H1 (cell line): ENCODE measurements at regions not wholly inside any gene's neighbourhood (a gene's known extent, or its start where the extent isn't known, plus 50 kb on each side); places are given as distances from the start of the nearest gene placed in this dataset.

Experiments used
- CTCF ChIA-PET: fragments of 300-600 bp; sonication (Branson Sonifier 250); formaldehyde crosslinking; loops from one replicate; lab custom pipeline; 2021; ENCODE audit not compliant: partially characterized antibody; lab: Charles Lee
- POLR2A ChIA-PET: fragments of 300-600 bp; sonication (Branson Sonifier 250); formaldehyde crosslinking; loops from one replicate; lab custom pipeline; 2021; ENCODE audit warnings: inconsistent platforms; ENCODE audit not compliant: partially characterized antibody; lab: Charles Lee
- DNase-seq, 2 experiments: peaks; one replicate each; pipeline versions ENCODE4 v3.0.0 to v3.0.0-alpha.2; 2010 to 2022; ENCODE audit warnings: low spot score in 2 of 2, low read depth in 1 of 2, mixed read lengths in 1 of 2
- FAIRE-seq: peaks from 2 replicates; lab custom pipeline; 2011; peaks lifted over from hg19 to GRCh38; lab: Jason Lieb, UNC
- H2AFZ ChIP-seq: 2 replicates; pipeline ENCODE4 v1.8.1; 2012; ENCODE audit warnings: low read length, inconsistent platforms
- H2AK5ac ChIP-seq: 2 replicates; pipeline ENCODE4 v1.6.1; 2013; ENCODE audit warnings: low read depth, low read length
- H2BK120ac ChIP-seq: replicated peaks from 2 replicates; pipeline ENCODE3; 2013; ENCODE audit warnings: low read depth, low read length, inconsistent platforms
- H2BK12ac ChIP-seq: 2 replicates; pipeline ENCODE4 v1.6.1; 2013; ENCODE audit warnings: low read depth, low read length
- H2BK15ac ChIP-seq: 2 replicates; pipeline ENCODE4 v1.6.1; 2013; ENCODE audit warnings: low read length
- H2BK20ac ChIP-seq: 2 replicates; pipeline ENCODE4 v1.6.1; 2013; ENCODE audit warnings: low read length
- H2BK5ac ChIP-seq: 2 replicates; pipeline ENCODE4 v1.6.1; 2013; ENCODE audit warnings: low read depth, low read length
- H3K14ac ChIP-seq: 2 replicates; pipeline ENCODE4 v1.6.1; 2013; ENCODE audit warnings: inconsistent platforms; ENCODE audit not compliant: insufficient read length
- H3K18ac ChIP-seq: 2 replicates; pipeline ENCODE4 v1.6.1; 2013; ENCODE audit warnings: low read length; ENCODE audit errors: extremely low read depth
- H3K23ac ChIP-seq: 2 replicates; pipeline ENCODE4 v1.6.1; 2013; ENCODE audit warnings: inconsistent platforms; ENCODE audit not compliant: insufficient read length
- H3K23me2 ChIP-seq: 2 replicates; pipeline ENCODE4 v1.6.1; 2013; ENCODE audit warnings: low read depth, low read length
- H3K27ac ChIP-seq: 2 replicates; pipeline ENCODE4 v1.6.1; 2011; ENCODE audit warnings: low read depth, low read length, inconsistent platforms
- H3K27me3 ChIP-seq, 4 experiments: replicated peaks in 1 of 4; 1 replicate in 1 of 4; 2 replicates in 3 of 4; pipeline versions ENCODE4 v1.6.1 to v1.8.1; 2011 to 2013; ENCODE audit warnings: low read length in 3 of 4, mild to moderate bottlenecking in 3 of 4, inconsistent platforms in 2 of 4, mixed read lengths in 2 of 4, moderate library complexity in 1 of 4; ENCODE audit not compliant: control insufficient read depth in 3 of 4, insufficient read depth in 3 of 4; ENCODE audit errors: extremely low read depth in 1 of 4
- H3K36me3 ChIP-seq, 4 experiments: 2 replicates each; pipeline versions ENCODE4 v1.6.1 to v1.8.1; 2011 to 2013; ENCODE audit warnings: mild to moderate bottlenecking in 4 of 4, low read length in 3 of 4, moderate library complexity in 2 of 4, control low read depth in 1 of 4, inconsistent platforms in 1 of 4; ENCODE audit not compliant: insufficient read depth in 4 of 4, control insufficient read depth in 2 of 4
- H3K4ac ChIP-seq: replicated peaks from 2 replicates; pipeline ENCODE3; 2013; ENCODE audit warnings: low read length, low read depth, mixed read lengths, inconsistent platforms; ENCODE audit not compliant: insufficient read length
- H3K4me1 ChIP-seq, 4 experiments: replicated peaks in 1 of 4; 1 replicate in 1 of 4; 2 replicates in 3 of 4; pipeline versions ENCODE4 v1.6.1 to v1.8.1; 2011 to 2013; ENCODE audit warnings: low read length in 3 of 4, inconsistent platforms in 2 of 4, mixed read lengths in 1 of 4; ENCODE audit not compliant: insufficient read depth in 4 of 4, control insufficient read depth in 3 of 4
- H3K4me2 ChIP-seq, 2 experiments: 2 replicates each; pipeline versions ENCODE4 v1.6.1 to v1.8.1; 2011 to 2013; ENCODE audit warnings: low read depth in 2 of 2, low read length in 2 of 2, control low read depth in 1 of 2, inconsistent platforms in 1 of 2, mild to moderate bottlenecking in 1 of 2; ENCODE audit not compliant: insufficient read depth in 1 of 2
- H3K4me3 ChIP-seq, 4 experiments: fragments of 200-600, 300-600 bp in 1 of 4; sonication (generic), shearing (Covaris generic), sonication (Bioruptor Twin) in 1 of 4; 2 replicates each; pipeline versions ENCODE4 v1.5.1 to v1.8.1; 2011 to 2016; ENCODE audit warnings: low read length in 4 of 4, low read depth in 3 of 4, control low read depth in 2 of 4, inconsistent platforms in 2 of 4, mild to moderate bottlenecking in 2 of 4, mixed read lengths in 1 of 4, moderate library complexity in 1 of 4; ENCODE audit not compliant: insufficient read depth in 2 of 4; ENCODE audit errors: extremely low read depth in 1 of 4
- H3K56ac ChIP-seq: replicated peaks from 2 replicates; pipeline ENCODE3; 2013; ENCODE audit warnings: low read depth, mild to moderate bottlenecking, mixed read lengths, low read length, inconsistent platforms; ENCODE audit not compliant: insufficient read length
- H3K79me1 ChIP-seq: 2 replicates; pipeline ENCODE4 v1.6.1; 2013; ENCODE audit warnings: low read depth, low read length, control low read depth
- H3K79me2 ChIP-seq, 2 experiments: 2 replicates each; pipeline versions ENCODE4 v1.6.1 to v1.8.1; 2012 to 2013; ENCODE audit warnings: low read length in 2 of 2, mild to moderate bottlenecking in 2 of 2, inconsistent platforms in 1 of 2; ENCODE audit not compliant: insufficient read depth in 2 of 2, control insufficient read depth in 1 of 2
- H3K9ac ChIP-seq, 4 experiments: replicated peaks in 1 of 4; 1 replicate in 1 of 4; 2 replicates in 3 of 4; pipeline versions ENCODE4 v1.6.1 to v1.8.1; 2011 to 2013; ENCODE audit warnings: low read depth in 3 of 4, low read length in 3 of 4, control low read depth in 2 of 4, mild to moderate bottlenecking in 2 of 4, moderate library complexity in 2 of 4, inconsistent platforms in 1 of 4; ENCODE audit errors: extremely low read depth in 1 of 4
- H3K9me3 ChIP-seq, 2 experiments: 2 replicates each; pipeline versions ENCODE4 v1.6.1 to v1.8.1; 2012 to 2013; ENCODE audit warnings: mild to moderate bottlenecking in 2 of 2, moderate library complexity in 2 of 2, control low read depth in 1 of 2, inconsistent platforms in 1 of 2, low read depth in 1 of 2, low read length in 1 of 2, mixed read lengths in 1 of 2; ENCODE audit not compliant: insufficient read depth in 2 of 2
- H4K20me1 ChIP-seq, 2 experiments: replicated peaks in 1 of 2; 2 replicates each; pipeline versions ENCODE3 to v1.8.1; 2011 to 2013; ENCODE audit warnings: inconsistent platforms in 2 of 2, low read length in 2 of 2, mild to moderate bottlenecking in 1 of 2; ENCODE audit not compliant: insufficient read depth in 2 of 2, control insufficient read depth in 1 of 2
- H4K5ac ChIP-seq: 2 replicates; pipeline ENCODE4 v1.6.1; 2013; ENCODE audit warnings: low read length, low read depth, mixed read lengths, inconsistent platforms; ENCODE audit not compliant: insufficient read length
- H4K8ac ChIP-seq: 2 replicates; pipeline ENCODE4 v1.8.0; 2013; ENCODE audit warnings: mild to moderate bottlenecking, moderate library complexity, low read length, inconsistent platforms; ENCODE audit not compliant: insufficient read depth; ENCODE audit errors: extremely low read depth
- H4K91ac ChIP-seq: replicated peaks from 2 replicates; pipeline ENCODE3; 2013; ENCODE audit warnings: low read length, mixed read lengths, inconsistent platforms; ENCODE audit not compliant: insufficient read length
- FOSL1 ChIP-seq: IDR thresholded peaks from 2 replicates; pipeline ENCODE4 v1.6.1; 2011; ENCODE audit warnings: mild to moderate bottlenecking, low read depth, low read length, moderate library complexity; ENCODE audit not compliant: insufficient read depth
- SAP30 ChIP-seq: fragments of 300-600 bp; sonication (generic); IDR thresholded peaks from 2 replicates; pipeline ENCODE4 v1.7.1; 2012; ENCODE audit warnings: low read length, moderate library complexity, mild to moderate bottlenecking, inconsistent platforms; ENCODE audit not compliant: insufficient read depth, insufficient replicate concordance
- SP2 ChIP-seq: IDR thresholded peaks from 2 replicates; pipeline ENCODE4 v1.6.1; 2012; ENCODE audit warnings: mild to moderate bottlenecking, low read length, inconsistent platforms
- TCF12 ChIP-seq: IDR thresholded peaks from 2 replicates; pipeline ENCODE4 v1.6.1; 2011; ENCODE audit warnings: low read depth, mild to moderate bottlenecking, low read length
- WGBS, 2 experiments: shearing (Covaris generic) in 1 of 2; methylation state at CpG; one replicate each; pipeline versions ENCODE4 v1.1.6 to v1.1.7; 2013 to 2015; ENCODE audit warnings: low lambda C conversion rate in 2 of 2, mixed read lengths in 2 of 2, inconsistent platforms in 1 of 2, low coverage in 1 of 2, missing lambda C conversion rate in 1 of 2; ENCODE audit not compliant: insufficient replicate concordance in 2 of 2, insufficient coverage in 1 of 2, insufficient read length in 1 of 2; ENCODE audit errors: extremely low coverage in 1 of 2, missing lambda C conversion rate in 1 of 2; 5-methylcytosine and 5-hydroxymethylcytosine counted together
- TF ChIP-seq, protein P1 (sequence below): IDR thresholded peaks from 2 replicates; pipeline ENCODE4 v1.6.1; 2012; ENCODE audit warnings: low read length, inconsistent platforms

DNA sequence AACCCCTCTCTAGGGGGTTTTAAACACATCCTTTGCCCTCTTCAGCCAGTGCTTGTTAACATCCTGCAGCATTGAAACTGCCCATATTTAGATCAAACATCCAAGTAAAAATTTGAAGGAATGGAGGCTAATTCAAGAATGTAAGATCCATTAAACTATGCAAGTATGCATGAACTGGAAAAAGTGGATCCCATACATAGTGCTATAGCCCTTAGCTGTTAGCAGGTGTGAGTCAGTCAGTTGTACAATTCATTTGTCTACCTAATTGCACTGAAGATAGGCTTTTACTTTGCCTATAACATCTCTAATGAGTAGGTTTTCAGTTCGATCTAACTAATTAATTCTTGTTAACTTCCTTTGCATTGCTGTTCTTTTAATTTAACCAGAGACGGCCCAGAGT lies 270.9 kb downstream of the LMO4 start:
- no peak overlapping the region for H3K14ac ChIP-seq
- H2BK5ac ChIP-seq, result no peak overlapping the region
- no peak overlapping the region for H3K4me2 ChIP-seq
- no peaks in the 10 kb centered on the region for H3K79me2 ChIP-seq
- H3K27ac ChIP-seq, result no peak overlapping the region
- H2BK20ac ChIP-seq, result no peak overlapping the region
- no peak overlapping the region for H3K4me3 ChIP-seq
- POLR2A ChIA-PET, result interaction anchor here (1.1 kb wide), 1 partner anchor 271 kb away, joined by 3 read pairs; no protein-coding TSS in a partner anchor
- WGBS, 2 experiments, result 83% methylated on average over 2 of the region's 2 CpGs; no CpG with 5 or more reads in 1 of the 2 experiments
- no peak overlapping the region for H3K18ac ChIP-seq
- H3K4me1 ChIP-seq, result no peaks in the 10 kb centered on the region
- no peaks in the 10 kb centered on the region for H3K23me2 ChIP-seq
- H4K91ac ChIP-seq, result no peak overlapping the region
- H3K23ac ChIP-seq, result no peak overlapping the region
- H2BK12ac ChIP-seq, result no peak overlapping the region
- no peaks in the 10 kb centered on the region for H3K9me3 ChIP-seq
- H3K27me3 ChIP-seq, result no peaks in the 10 kb centered on the region
- H3K4ac ChIP-seq, result no peak overlapping the region
- no peak overlapping the region for H3K56ac ChIP-seq
- no peaks in the 10 kb centered on the region for H3K79me1 ChIP-seq
- H2AFZ ChIP-seq, result no peak overlapping the region
- H4K5ac ChIP-seq, result no peak overlapping the region
- TF ChIP-seq TCF12 (no peak), SAP30 (no peak), FOSL1 (no peak), SP2 (no peak)
- TF ChIP-seq, protein P1, sequence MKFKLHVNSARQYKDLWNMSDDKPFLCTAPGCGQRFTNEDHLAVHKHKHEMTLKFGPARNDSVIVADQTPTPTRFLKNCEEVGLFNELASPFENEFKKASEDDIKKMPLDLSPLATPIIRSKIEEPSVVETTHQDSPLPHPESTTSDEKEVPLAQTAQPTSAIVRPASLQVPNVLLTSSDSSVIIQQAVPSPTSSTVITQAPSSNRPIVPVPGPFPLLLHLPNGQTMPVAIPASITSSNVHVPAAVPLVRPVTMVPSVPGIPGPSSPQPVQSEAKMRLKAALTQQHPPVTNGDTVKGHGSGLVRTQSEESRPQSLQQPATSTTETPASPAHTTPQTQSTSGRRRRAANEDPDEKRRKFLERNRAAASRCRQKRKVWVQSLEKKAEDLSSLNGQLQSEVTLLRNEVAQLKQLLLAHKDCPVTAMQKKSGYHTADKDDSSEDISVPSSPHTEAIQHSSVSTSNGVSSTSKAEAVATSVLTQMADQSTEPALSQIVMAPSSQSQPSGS, result no peak
- no peak overlapping the region for H3K9ac ChIP-seq
- no peak overlapping the region for H4K8ac ChIP-seq
- H2BK15ac ChIP-seq, result no peak overlapping the region
- CTCF ChIA-PET, result interaction anchor here (1.0 to 1.6 kb wide), 3 partner anchors 12 to 334 kb away, joined by 3 to 5 read pairs (median 3); no protein-coding TSS in a partner anchor
- no peak overlapping the region for H2BK120ac ChIP-seq
- no peak overlapping the region for H2AK5ac ChIP-seq
- DNase-seq (no peak), FAIRE-seq (no peak)
- no peaks in the 10 kb centered on the region for H3K36me3 ChIP-seq
- no peaks in the 10 kb centered on the region for H4K20me1 ChIP-seq
